ENCODE measurements at regions not wholly inside any gene's neighbourhood (a gene's known extent, or its start where the extent isn't known, plus 50 kb on each side); places are given as distances from the start of the nearest gene placed in this dataset.

DNA sequence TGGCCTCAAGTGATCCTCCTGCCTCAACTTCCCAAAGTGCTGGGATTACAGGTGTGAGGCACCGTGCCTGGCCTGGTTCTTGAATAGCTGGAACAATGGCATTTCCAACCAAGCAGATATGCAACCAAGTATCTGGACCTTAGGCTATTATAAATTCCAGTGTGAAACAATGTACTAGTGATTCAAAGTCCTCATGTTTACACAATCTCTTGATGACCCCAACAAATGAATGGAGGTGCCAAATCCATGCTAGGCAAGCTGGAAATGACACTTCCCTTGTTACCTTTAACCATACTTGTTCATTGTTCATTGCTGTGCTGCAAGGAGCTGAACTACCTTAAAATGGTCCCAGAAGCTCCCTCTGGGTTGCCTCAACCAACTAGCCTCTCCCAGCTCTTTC lies 282.2 kb upstream of the KLF14 start:
- Histone ChIP-seq H2AFZ (ENCODE audit: insufficient read depth, low read depth, low read length, poor library complexity, severe bottlenecking) (no peak overlapping the region), H3K36me3 (replicated peaks in 1 of 2; ENCODE audit: control insufficient read depth in 1 of 2, insufficient read depth in 2 of 2, low read length in 2 of 2) (no peaks in the 10 kb centered on the region), H3K4me1 (ENCODE audit: control insufficient read depth in 1 of 2, insufficient read depth in 2 of 2, low read length in 2 of 2) (peaks cover 20 to 26% of the 10 kb centered on the region in 2 donors), H3K79me2 (ENCODE audit: insufficient read depth, low read length) (peaks cover 10% of the 10 kb centered on the region), H3K9me3 (replicated peaks in 1 of 2; ENCODE audit: control insufficient read depth in 1 of 2, insufficient read depth in 1 of 2, low read length in 2 of 2) (no peaks in the 10 kb centered on the region), H3K27me3 (ENCODE audit: control insufficient read depth in 2 of 2, insufficient read depth in 2 of 2, low read length in 2 of 2) (no peaks in the 10 kb centered on the region), H3K27ac (ENCODE audit: low read depth in 1 of 2, low read length in 2 of 2) (no peak overlapping the region), H3K4me3 (replicated peaks in 1 of 3; ENCODE audit: low read depth in 2 of 3, low read length in 3 of 3) (no peak overlapping the region), H4K20me1 (ENCODE audit: insufficient read depth, low read length) (peaks cover 98% of the 10 kb centered on the region), H3K4me2 (replicated peaks; ENCODE audit: extremely low read depth, low read length, poor library complexity, severe bottlenecking) (no peak overlapping the region), H3K9ac (ENCODE audit: insufficient read depth, low read length, poor library complexity, severe bottlenecking) (no peak overlapping the region)
- Mint-ChIP-seq H3K9me3 (peaks cover 0 to 2% (median 0%) of the 10 kb centered on the region in 7 donors), H3K4me1 (peaks cover 31% of the 10 kb centered on the region), H3K4me3 (no peak overlapping the region), H3K27ac (no peak overlapping the region), H3K36me3 (peaks cover 3 to 9% of the 10 kb centered on the region in 2 donors), H3K27me3 (ENCODE audit: low read depth in 3 of 3) (peaks cover 0 to 1% (median 1%) of the 10 kb centered on the region in 3 donors)
- WGBS (ENCODE audit: insufficient coverage) = no CpG with 5 or more reads among the region's 1 CpG
- TF ChIP-seq, protein P1, sequence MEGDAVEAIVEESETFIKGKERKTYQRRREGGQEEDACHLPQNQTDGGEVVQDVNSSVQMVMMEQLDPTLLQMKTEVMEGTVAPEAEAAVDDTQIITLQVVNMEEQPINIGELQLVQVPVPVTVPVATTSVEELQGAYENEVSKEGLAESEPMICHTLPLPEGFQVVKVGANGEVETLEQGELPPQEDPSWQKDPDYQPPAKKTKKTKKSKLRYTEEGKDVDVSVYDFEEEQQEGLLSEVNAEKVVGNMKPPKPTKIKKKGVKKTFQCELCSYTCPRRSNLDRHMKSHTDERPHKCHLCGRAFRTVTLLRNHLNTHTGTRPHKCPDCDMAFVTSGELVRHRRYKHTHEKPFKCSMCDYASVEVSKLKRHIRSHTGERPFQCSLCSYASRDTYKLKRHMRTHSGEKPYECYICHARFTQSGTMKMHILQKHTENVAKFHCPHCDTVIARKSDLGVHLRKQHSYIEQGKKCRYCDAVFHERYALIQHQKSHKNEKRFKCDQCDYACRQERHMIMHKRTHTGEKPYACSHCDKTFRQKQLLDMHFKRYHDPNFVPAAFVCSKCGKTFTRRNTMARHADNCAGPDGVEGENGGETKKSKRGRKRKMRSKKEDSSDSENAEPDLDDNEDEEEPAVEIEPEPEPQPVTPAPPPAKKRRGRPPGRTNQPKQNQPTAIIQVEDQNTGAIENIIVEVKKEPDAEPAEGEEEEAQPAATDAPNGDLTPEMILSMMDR (IDR thresholded peaks at IDR 0.05) = no peak
- no peak for DNase-seq
- intact Hi-C loops (cut with micrococcal nuclease) = loop anchor here in 1 of 2 donors (10.0 kb wide), 1 partner anchor 51 kb away; no protein-coding TSS in a partner anchor

- no peak overlapping the region for H3K4me3 ChIP-seq (replicated peaks in 1 of 3; ENCODE audit: low read depth in 2 of 3, low read length in 3 of 3)
- peaks cover 98% of the 10 kb centered on the region for H4K20me1 ChIP-seq (ENCODE audit: insufficient read depth, low read length)
- peaks cover 8 to 9% of the 10 kb centered on the region in 2 donors for H3K4me1 ChIP-seq (ENCODE audit: control insufficient read depth in 1 of 2, insufficient read depth in 2 of 2, low read length in 2 of 2)
- no peak overlapping the region for H3K27ac ChIP-seq (ENCODE audit: low read depth in 1 of 2, low read length in 2 of 2)
- DNase-seq = no peak
- H3K27me3 Mint-ChIP-seq (ENCODE audit: low read depth in 3 of 3) = peaks cover 0 to 3% (median 1%) of the 10 kb centered on the region in 3 donors
- TF ChIP-seq, protein P1 (IDR thresholded peaks at IDR 0.05) = no peak
- H3K4me3 Mint-ChIP-seq = no peak overlapping the region
- no CpG with 5 or more reads among the region's 1 CpG for WGBS (ENCODE audit: insufficient coverage)
- intact Hi-C loops (cut with micrococcal nuclease) = loop anchor here in 1 of 2 donors (10.0 kb wide), 1 partner anchor 55 kb away; no protein-coding TSS in a partner anchor
- H3K9ac ChIP-seq (ENCODE audit: insufficient read depth, low read length, poor library complexity, severe bottlenecking) = no peak overlapping the region
- H3K36me3 ChIP-seq (replicated peaks in 1 of 2; ENCODE audit: control insufficient read depth in 1 of 2, insufficient read depth in 2 of 2, low read length in 2 of 2) = no peaks in the 10 kb centered on the region
- no peaks in the 10 kb centered on the region for H3K79me2 ChIP-seq (ENCODE audit: insufficient read depth, low read length)
- peaks cover 12 to 21% of the 10 kb centered on the region in 2 donors for H3K36me3 Mint-ChIP-seq
- H2AFZ ChIP-seq (ENCODE audit: insufficient read depth, low read depth, low read length, poor library complexity, severe bottlenecking) = no peak overlapping the region
- H3K27me3 ChIP-seq (ENCODE audit: control insufficient read depth in 2 of 2, insufficient read depth in 2 of 2, low read length in 2 of 2) = no peaks in the 10 kb centered on the region
- peaks cover 14% of the 10 kb centered on the region for H3K4me1 Mint-ChIP-seq
- no peaks in the 10 kb centered on the region for H3K9me3 ChIP-seq (replicated peaks in 1 of 2; ENCODE audit: control insufficient read depth in 1 of 2, insufficient read depth in 1 of 2, low read length in 2 of 2)
- H3K9me3 Mint-ChIP-seq = peaks cover 0 to 4% (median 2%) of the 10 kb centered on the region in 7 donors
- no peak overlapping the region for H3K4me2 ChIP-seq (replicated peaks; ENCODE audit: extremely low read depth, low read length, poor library complexity, severe bottlenecking)
- no peak overlapping the region for H3K27ac Mint-ChIP-seq
These were observed 285.3 kb upstream of the KLF14 start for GRCh38 chr7:131019351-131019750.

All from CD14-positive monocyte (primary cell).